SKM-1 treated with dmso at 0.1 percent for 144 hours (cell line): ENCODE measurements at regions not wholly inside any gene's neighbourhood (a gene's known extent, or its start where the extent isn't known, plus 50 kb on each side); places are given as distances from the start of the nearest gene placed in this dataset.
"Not testable (repeated sequence)": the region's sequence is repeated elsewhere in the genome, so short reads cannot be mapped to it uniquely, and the experiment has no call there.

Source experiments
- DNase-seq: peaks from one replicate; lab custom pipeline; 2025; ENCODE audit not compliant: unreplicated experiment; lab: John Stamatoyannopoulos, UW

- DNase-seq: no peak
Measured at GRCh38 chr4:114034189-114034588, 54.7 kb upstream of the ARSJ start.

GRCh38 chr4:114036426-114036825, 57.0 kb upstream of the ARSJ start:
- DNase-seq: no peak

GRCh38 chr4:114036864-114037263, 57.4 kb upstream of the ARSJ start:
- DNase-seq: no peak

- no peak for DNase-seq
Measured at GRCh38 chr4:114037988-114038387, 58.5 kb upstream of the ARSJ start.

GRCh38 chr4:114038762-114039387, 59.4 kb upstream of the ARSJ start:
- no peak for DNase-seq

GRCh38 chr4:114040319-114041116, 61.1 kb upstream of the ARSJ start:
- no peak for DNase-seq

- no peak for DNase-seq
Measured at GRCh38 chr4:114041117-114041475, 61.6 kb upstream of the ARSJ start.

GRCh38 chr4:114043116-114043515, 63.7 kb upstream of the ARSJ start:
- no peak for DNase-seq

GRCh38 chr4:114044351-114044750, 64.9 kb upstream of the ARSJ start:
- DNase-seq: not testable (repeated sequence)

GRCh38 chr4:114046331-114046730, 66.9 kb upstream of the ARSJ start:
- no peak for DNase-seq

GRCh38 chr4:114048154-114048553, 68.7 kb upstream of the ARSJ start:
- DNase-seq: not testable (repeated sequence)

- no peak for DNase-seq
Measured at GRCh38 chr4:114052227-114052626, 72.8 kb upstream of the ARSJ start.

- no peak for DNase-seq
Measured at GRCh38 chr4:114056599-114056998, 77.2 kb upstream of the ARSJ start.

GRCh38 chr4:114057746-114058145, 78.3 kb upstream of the ARSJ start:
- no peak for DNase-seq

GRCh38 chr4:114062499-114062898, 83.1 kb upstream of the ARSJ start:
- DNase-seq: no peak

GRCh38 chr4:114072781-114073180, 93.3 kb upstream of the ARSJ start:
- DNase-seq: no peak

- DNase-seq: no peak
Measured at GRCh38 chr4:114076899-114077570, 97.6 kb upstream of the ARSJ start.

GRCh38 chr4:114077610-114078009, 98.2 kb upstream of the ARSJ start:
- no peak for DNase-seq

GRCh38 chr4:114078636-114079035, 99.2 kb upstream of the ARSJ start:
- no peak for DNase-seq

GRCh38 chr4:114081783-114082182, 102.3 kb upstream of the ARSJ start:
- DNase-seq: no peak

GRCh38 chr4:114082348-114082747, 102.9 kb upstream of the ARSJ start:
- DNase-seq: no peak
